NCI-H2029 (cell line): ENCODE measurements at regions not wholly inside any gene's neighbourhood (a gene's known extent, or its start where the extent isn't known, plus 50 kb on each side); places are given as distances from the start of the nearest gene placed in this dataset.

ENCODE experiments used
- DNase-seq: peaks from one replicate; lab custom pipeline; 2025; lab: John Stamatoyannopoulos, UW

DNA sequence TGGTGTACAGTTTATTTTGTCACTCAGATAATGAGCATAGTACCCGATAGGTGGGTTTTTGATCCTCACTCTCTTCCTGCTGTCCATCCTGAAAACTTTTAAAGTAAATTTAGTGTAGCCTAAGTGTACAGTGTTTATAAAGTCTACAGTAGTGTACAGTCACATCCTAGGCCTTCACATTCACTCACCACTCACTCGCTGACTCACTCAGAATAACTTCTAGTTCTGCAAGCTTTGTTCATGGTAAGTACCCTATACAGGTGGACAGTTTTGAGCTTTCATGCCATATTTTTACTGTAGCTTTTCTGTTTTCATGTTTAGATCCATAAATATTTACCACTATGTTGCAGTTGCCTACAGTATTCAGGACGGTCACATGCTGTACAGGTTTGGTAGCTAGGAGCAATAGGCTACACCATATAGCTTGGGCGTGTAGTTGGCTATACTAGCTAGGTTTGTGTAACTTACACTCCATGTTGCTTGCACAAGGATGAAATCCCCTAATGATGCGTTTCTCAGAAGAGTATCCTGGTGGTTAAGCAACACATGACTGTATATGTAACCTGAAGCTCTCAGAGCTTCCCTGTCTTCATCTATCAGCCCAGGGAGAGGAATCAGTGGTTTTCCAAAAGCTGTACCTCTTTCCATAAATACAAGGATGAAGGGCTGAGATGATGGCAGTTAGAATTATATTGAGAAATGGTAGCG is 87.6 kb upstream of the SLC25A26 start:
- no peak for DNase-seq

DNA sequence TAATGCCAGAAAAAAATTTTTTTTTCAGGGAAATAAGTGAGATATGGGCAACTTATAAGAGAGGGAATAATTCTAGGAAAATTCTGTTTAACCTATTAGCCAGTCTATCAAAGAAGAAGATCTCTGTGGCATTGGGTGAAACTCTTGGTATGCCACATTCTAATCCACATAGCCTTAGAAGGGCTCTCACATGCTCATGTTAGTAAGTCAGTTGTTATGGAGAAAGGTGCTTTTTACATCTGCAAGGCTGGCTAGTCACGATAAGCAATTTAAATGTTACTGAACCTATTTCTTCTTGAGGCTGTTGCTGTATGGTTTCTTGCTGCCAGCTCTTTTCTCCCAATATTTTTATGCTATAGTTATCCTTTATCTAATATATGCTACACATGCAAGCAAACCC is 89.9 kb upstream of the MAGI1 start:
- DNase-seq: no peak

DNA sequence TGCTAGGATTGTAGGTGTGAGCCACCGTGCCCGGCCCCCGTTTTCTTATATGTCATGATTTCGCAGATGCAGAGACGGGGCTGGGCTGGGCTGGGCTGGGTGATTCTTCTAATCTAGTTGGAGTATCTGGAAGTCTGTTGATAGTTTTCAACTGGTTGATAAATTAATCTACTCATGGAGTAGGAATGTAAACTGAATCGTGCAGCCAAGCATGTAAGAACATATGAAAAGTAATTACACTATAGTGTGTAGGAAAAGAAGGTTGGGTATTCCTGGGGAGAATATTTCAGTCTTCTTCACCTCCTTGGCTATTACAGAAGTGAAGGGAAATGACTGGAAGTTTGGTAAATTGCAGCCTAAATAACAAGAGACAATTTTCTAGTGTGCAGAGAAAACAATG is 82.6 kb upstream of the MAGI1 start:
- no peak for DNase-seq

DNA sequence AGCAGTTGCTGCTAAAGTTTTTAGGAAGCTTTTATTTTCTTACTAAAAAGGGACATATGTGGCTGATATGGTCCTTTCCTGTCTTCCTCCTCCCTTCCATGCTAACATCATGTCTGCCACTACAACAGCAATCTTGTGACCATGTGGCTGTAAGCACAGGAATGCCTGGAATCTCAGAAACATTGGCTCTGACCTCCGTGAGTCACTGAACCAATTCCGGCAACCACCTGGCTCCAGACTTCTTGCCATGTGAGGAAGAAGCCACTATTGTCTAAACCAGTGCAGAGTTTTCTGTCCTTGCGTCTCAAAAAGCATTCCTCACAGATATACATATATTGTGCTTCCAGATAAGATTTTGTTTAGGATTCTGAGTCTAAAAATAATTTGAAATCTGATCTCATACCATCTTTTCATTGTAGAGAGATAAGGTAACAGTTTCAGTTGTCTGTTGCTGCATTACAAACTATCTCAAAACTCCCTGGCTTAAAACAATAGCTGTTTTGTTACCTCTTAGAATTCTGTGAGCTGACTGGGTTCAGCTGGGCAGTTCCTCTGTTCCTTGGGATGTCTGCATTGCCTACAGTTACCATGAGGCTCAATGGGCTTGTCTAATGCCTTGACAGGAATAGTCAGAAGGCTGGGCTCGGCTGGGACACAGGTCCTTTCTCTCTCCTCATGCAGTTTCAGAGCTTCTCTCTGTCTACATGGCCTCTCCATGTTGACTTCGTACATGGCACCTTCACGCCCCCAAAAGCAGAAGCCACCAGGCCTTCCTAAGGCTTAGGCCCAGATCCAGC is 77.3 kb upstream of the MAGI1 start:
- no peak for DNase-seq

DNA sequence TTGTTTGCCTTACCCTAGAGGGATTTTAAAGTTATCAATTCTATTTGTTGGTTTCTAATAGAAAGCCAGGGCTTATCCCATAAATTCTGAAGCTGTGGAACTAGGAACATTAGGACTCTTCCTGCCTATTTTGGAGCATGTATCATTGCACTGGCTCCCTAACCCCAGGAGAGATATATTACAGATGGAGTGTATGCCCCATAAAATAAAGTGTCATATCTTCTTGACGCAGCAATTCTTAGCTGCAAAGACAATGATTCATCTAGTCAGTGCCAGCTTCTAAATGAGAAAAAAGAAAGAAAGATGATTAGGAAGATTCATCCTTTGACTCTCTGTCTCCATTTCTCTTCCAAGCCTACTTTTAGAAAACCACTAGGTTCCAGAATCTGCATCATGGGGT is 74.8 kb upstream of the MAGI1 start:
- DNase-seq: no peak

DNA sequence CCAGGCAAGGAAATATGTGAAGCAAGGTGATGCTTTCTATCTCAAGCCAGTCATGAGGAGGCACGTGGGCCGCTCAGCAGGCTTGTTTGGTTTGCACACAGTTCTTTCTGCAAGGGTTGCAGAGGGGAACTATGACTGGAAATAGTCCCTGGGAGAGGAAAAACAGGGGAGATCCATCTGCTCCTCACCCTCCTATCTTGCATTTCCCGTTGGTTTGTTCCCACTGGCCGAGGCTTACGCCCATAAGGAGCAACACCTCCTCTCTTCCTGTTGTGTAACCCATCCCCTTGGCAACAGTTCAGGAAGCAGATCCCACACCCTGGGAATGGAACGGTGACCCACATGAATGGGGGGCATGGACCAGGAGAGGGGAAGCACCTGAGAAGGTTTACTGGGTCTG is 72.1 kb upstream of the MAGI1 start:
- DNase-seq: no peak

DNA sequence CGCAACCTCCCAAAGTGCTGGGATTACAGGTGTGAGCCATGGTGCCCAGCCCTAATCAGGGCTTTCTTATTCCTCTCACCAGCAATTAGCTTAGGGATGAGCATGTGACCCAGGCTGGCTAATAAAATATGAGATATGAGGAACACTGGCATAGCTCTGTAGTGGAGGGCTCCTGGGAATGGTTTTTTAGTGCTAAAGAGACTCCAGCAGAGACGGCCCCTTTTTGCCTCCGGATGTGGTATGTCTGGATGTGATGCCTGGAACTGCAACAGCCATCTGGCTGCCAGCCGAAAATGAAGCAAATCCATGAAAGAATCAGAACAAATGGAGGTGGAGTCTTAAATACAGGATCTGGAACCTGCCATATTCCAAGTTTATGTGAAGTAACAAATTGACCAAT is 69.1 kb upstream of the MAGI1 start:
- no peak for DNase-seq

DNA sequence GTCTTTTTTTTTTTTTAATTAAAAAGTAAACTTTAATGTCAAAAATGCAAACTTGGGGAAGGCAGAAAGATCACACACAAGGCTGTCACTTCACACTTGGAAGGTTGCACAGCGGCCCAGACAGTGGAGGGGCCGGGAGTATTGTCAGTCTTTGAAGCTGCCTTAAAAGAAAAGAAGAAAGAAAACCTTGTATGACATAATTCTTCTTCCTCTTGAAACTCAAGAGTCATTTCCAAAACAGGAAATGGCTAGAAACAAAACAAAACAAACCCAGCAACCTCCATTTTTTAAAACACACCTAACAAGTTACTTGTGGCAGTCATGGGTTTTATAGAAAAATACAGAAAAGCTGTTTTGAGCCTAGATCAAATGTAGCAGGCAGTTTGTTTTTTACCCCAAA is 68.1 kb upstream of the MAGI1 start:
- no peak for DNase-seq

DNA sequence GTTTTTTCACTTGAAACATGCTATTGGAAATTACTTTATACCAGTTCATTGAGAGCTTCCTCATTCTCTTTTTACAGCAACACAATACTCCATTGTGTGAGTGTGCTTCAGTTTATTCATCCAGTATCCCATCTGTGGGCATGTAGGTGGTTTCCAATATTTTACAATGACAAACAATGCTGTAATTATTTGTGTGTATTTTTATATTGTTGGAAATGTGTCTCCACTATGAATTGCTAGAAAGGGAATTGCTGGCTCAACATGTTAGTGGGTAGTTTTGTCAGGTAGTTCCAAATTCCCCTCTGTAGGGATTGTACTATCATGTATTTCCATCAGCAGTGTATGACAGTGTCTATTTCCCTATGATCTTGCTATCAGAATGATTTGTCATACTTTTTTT is 65.8 kb upstream of the MAGI1 start:
- DNase-seq: no peak

DNA sequence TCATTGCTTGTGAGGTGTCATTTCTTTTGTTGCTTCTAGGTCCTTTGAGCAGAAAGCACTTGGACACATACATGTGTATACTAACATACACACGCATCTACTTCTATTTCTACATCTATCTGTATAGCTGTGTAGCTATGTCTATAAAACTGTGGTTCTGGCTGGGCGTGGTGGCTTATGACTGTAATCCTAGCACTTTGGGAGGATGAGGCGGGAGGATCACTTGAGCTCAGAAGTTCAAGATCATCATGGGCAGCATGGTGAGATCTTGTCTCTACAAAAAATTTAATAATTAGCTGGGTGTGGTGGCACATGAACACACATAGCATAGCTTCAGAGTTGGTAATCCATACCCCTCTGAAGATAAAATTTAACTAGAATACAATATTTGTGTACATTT is 65.0 kb upstream of the MAGI1 start:
- no peak for DNase-seq

DNA sequence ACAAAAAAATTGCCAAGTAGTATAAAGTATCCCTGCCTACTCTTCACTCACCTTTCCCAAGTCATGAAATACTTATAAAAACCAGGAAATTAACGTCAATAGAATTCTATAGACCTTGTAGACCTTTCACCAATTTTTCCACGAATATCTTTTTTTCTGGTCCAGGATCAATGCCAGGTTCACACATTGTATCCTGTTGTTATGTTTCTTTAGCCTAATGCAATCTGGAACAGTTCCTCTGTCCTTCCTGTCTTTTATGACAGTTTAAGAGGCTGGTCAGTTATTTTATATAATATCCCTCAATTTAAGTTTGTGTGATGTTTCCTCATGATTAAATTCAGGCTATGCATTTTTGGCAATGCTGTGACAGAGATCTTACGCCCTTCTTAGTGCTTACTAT is 63.2 kb upstream of the MAGI1 start:
- DNase-seq: no peak

DNA sequence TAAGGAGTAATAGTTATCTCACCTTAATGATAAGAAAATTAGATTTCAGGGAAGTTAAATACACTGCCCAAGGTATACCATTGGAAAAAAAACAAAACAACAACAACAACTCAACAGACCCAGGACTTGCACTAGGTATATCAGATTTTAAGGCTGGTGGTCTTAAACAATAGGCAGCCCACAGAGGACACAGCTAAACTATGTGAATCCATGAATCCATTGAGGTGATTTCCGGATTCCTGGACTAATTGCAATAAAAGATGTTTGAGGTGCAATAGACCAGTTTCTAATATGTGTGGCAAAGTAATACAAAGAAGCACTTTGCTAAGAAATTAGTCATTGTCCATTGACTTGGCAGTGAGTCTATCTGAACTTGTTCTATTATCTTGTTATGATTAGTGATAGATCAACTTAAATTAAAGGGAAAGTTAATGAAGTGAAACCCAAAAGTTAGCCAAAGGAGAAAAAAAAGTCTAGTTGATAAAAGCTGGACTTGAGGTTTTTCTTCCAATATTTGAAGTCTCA is 60.9 kb upstream of the MAGI1 start:
- no peak for DNase-seq

DNA sequence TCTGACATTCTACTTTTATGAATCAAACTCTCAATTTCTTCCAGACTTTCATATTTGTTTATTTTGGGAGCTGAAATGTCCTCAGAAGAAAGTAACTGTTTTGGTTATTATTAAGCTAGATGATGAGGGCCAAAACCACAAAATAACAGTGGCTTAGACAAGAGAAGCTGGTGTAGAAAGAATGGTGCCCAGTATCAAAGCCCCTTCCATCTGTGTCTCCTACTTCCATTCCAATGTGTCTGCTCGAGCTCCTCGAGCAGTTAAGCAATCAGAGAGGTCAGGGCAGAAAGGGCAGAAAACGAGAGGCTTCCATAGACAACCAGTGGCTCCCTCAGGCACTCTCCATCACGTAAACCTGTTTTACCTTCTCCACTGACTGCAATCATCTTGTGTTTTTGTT is 59.7 kb upstream of the MAGI1 start:
- no peak for DNase-seq

DNA sequence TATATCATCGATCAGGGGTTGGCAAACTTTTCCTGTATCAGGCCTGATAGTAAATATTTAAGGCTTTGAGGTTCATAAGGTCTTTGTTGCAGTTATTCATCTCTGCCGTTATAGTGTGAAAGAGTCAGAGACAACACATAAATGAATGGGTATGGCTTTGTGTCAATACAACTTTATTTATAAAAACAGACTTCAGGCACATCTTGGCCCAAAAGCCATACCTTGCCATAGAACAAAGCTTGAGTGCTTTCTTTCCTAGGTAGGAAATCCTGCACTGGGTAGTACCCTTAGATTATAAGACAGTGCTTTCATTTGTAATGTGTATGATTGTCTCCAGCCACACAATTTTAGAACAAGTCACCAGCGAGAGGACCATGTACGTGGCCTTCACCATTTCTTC is 58.9 kb upstream of the MAGI1 start:
- DNase-seq: no peak

DNA sequence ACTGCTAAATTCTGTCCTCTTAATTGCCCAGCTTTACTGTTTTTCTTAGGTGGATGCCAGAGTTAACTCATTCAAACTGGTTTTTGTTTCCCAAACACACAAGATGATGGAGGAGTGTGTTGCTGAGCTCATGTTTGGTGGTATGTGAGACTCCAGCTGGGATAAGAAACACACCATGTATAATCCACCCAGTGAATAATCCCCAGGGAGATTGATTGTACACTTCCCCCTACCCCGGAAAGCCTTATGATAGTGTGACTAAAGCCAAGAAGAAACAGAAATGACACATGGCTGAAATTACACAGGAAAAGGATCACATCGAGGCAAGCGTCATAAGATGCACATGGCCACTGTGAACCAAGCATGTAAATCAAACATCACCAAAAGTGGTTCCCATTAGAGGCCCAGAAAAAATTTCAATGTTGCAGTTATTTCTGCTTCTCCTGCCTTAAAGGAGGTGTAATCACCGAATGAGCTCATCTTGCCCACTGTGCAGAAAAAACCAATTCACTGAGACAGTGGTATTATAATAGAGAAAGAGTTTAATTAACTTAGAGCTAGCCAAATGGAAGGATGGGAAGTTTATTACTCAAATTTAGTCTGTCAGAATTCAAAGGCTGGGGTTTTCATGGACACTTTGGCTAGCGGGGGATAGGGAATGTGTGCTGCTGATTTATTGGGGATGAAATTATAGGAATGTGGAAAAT is 56.7 kb upstream of the MAGI1 start:
- no peak for DNase-seq

DNA sequence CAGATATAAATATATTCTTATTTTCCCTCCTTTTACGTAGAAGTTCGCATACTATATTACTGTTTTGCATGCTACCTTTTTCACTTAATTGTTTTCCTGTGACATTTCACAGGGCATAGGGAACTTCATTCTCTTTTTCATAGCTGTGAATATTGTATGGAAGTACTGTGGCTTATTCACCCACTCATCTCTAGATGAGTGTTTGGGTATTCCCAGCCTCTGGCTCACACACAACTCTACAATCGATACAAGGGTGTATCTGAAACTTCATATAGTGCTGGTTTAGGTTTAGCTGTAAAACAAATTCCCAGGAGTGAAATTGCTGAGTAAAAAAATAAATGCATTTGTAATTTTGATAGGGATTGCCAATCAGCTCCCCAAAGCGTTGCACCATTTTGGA is 55.3 kb upstream of the MAGI1 start:
- no peak for DNase-seq

DNA sequence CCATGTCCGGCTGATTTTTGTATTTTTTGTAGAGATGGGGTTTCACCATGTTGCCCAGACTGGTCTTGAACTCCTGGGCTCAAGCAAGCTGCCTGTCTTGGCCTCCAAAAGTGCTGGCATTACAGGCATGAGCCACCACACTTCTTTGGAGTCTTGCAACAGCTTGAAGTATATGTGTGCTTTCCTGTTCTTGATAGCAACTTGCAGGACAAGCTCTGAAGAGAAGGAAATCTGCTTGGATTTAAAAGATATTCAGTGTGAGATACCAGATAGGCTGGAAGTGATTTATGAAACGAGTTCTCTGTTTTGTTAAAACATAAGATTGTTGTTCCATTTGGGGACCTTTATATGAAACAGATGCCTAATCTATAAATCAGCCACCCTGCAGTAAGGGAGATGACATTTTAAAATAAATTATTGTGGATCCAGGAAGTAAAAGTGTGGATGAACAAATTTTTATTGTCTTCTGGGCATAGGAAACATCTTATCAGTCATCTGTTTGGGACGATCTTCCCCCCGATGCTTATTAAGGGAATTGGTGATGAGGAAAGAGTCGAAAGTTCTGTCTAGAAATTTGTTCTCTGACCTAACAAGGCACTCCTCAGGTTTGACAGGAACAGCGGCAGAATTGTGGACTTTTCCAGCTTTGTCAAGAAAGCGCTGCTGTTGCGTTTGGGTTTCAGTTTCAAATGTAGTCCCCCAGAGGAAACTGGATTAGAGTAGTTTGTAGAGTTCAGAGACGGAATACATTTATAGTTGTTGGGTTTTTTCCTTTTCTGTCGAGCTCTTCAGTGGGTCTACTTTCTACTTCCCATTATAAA is 53.7 kb upstream of the MAGI1 start:
- DNase-seq: no peak
